GM19238 (cell line): ENCODE measurements at regions not wholly inside any gene's neighbourhood (a gene's known extent, or its start where the extent isn't known, plus 50 kb on each side); places are given as distances from the start of the nearest gene placed in this dataset.
"Not testable (repeated sequence)": the region's sequence is repeated elsewhere in the genome, so short reads cannot be mapped to it uniquely, and the experiment has no call there.

Experiments used
- DNase-seq: peaks from one replicate; pipeline ENCODE4 v3.0.0; 2011; ENCODE audit warnings: low spot score; ENCODE audit not compliant: insufficient read length

DNA sequence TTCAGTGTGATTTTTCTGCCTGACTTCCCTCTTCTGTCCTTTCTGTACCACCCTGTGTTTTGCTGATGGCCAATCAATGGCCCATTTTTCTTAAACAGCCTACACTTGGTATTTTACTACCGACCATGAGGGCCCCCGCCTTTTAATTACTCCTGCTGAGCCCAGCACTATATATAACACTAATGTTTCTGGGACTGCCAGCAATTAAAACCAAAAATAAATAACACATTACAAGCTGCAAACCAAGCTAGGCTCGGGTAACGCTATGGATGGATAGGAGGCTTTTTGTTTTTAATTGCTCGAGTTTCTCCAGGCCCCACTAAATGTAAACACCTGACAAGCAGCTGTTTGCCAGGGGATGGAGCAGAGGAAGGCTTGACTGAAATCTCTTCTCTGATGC, 915.4 kb upstream of the AUTS2 start:
- no peak for DNase-seq

DNA sequence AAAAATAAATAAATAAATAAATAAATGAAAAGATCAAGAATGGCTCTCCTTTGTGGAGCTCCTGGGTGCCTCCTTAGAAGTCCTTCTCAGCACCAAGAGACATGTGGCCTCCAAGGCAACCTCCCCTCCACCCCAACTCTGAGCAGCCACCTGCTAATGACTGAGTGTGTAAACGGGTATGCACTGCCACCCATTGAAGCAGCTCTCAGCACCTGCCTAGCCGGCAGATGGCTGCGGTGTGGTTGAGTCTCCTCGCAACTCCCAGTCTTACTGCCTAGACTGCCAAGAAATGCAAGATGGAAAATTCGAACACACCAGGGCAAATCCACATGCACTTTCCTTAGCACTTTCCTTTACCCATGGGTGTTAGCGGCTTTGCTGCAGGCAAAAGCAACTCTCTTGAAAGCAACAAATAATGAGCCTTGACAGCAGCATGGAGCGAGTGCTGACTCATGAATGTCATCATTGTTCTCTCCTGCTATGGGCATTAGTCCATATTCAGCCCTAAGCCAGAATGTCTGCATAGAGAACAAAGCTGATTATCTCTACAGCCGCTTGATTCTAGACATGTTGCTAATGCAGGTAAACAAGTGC, 913.9 kb upstream of the AUTS2 start:
- no peak for DNase-seq

DNA sequence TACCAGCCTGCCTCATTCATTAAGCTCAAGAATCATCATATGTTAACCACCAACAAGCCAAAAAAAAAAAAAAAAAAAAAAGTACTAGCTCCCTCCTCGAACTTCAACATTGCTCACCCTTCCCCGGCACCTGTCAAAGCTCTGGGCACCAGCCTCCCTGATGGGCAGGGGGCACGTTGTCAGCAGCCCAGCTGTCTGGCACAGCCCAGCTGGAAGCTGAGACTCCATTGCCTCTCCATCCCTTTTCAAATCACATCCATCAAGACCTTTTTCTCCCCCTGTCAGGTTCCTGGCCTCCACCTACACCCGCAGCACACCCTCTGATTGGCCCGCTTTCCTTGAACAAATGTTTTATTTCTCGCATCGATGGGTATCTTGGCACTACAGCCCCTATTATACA, 913.3 kb upstream of the AUTS2 start:
- no peak for DNase-seq

GRCh38 chr7:68688416-68689086, 909.7 kb upstream of the AUTS2 start:
- DNase-seq, result no peak

- no peak for DNase-seq
Observed at GRCh38 chr7:68689087-68689433, 909.2 kb upstream of the AUTS2 start.

GRCh38 chr7:68691261-68692216, 906.7 kb upstream of the AUTS2 start:
- DNase-seq, result no peak

GRCh38 chr7:68692511-68692910, 905.8 kb upstream of the AUTS2 start:
- no peak for DNase-seq

GRCh38 chr7:68694656-68695055, 903.6 kb upstream of the AUTS2 start:
- DNase-seq, result no peak

- DNase-seq, result no peak
Observed at GRCh38 chr7:68697796-68698280, 900.4 kb upstream of the AUTS2 start.

- DNase-seq, result no peak
Observed at GRCh38 chr7:68699090-68699711, 899.1 kb upstream of the AUTS2 start.

DNA sequence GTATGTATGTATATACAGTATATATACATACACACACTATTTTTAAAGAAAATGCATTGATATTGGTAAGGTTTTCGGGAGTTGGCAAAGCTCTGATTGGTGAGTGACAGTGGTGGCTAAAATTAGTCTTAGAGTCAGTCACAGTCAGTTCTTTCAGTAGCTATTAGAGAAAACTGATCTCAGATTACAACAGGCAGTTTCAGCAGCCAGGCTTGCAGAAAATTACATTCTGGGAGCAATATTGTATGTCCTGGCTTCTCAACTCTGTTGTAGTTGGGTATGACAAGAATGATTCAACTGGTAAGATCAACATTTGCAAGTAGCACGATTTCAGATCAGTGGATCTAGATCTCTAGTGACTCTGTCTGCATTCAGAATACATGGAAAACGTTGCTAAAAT, 897.9 kb upstream of the AUTS2 start:
- no peak for DNase-seq

- no peak for DNase-seq
Observed at GRCh38 chr7:68706291-68706690, 892.0 kb upstream of the AUTS2 start.

DNA sequence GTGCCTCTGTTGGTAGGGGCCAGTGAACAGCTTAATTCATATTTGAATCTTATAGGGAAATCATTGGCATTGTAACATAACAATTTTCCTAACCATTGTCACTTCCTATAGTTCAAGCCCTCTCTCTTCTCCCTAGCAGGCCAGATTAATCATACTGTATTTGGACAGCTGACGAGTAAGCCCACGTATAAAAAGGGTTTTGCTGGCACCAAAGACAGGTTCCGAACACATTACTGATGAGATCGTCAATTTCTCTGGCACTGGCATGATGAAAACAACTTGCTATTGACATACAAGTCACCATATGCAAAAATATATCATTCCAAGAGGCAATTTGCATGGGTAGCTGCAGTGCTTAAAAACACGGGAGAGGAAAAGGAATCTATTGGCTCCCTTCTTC, 891.1 kb upstream of the AUTS2 start:
- no peak for DNase-seq

- no peak for DNase-seq
Observed at GRCh38 chr7:68707958-68708357, 890.3 kb upstream of the AUTS2 start.

DNA sequence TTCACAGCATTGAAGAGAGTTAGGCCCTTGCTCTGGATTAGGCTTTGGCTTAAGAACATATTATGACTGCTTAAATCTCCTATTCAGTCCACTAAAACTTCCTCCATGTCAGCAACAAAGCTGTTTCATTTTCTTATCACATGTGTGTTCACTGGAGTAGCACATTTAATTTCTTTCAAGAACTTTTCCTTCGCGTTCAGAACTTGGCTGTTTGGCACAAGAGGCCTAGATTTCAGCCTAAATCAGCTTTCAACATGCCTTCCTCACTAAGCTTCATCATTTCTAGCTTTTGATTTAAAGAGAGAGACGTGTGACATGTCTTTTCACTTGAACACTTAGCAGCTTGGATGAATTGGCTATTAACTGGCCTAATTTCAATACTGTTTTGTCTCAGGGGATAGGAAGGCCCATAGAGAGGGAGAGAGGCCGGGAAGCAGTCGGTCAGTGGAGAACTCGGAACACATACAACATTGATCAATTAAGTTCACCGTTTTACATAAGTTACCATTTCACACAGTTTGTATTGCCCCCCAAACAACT, 885.2 kb upstream of the AUTS2 start:
- no peak for DNase-seq

DNA sequence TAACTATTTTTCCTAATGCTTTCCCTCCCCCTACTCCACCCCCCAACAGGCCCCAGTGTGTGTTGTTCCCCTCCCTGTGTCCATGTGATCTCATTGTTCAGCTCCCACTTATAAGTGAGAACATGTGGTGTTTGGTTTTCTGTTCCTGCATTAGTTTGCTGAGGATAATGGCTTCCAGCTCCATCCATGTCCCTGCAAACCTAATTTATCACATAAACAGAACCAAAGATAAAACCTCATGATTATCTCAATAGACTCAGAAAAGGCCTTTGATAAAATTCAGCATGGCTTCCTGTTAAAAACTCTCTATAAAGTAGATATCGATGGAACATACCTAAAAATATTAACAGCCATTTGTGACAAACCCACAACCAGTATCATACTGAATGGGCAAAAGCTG, 884.1 kb upstream of the AUTS2 start:
- not testable (repeated sequence) for DNase-seq

DNA sequence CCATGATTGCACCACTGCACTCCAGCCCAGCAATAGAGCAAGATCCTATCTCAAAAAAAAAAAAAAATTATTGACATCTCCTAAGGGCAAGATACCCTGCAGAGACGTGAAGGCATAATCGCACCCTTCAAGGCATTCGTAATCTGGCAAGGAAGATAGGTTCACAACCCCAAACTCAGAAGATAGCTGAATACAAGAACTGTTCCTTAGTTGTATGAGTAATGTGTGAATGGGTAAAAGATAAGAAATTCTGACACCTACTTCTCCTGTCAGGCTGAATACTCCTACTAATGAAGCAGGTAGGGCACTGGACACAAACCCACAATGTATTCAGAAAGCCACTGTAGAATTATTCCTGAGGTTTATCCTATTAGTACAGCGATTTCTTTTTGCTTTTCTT, 882.4 kb upstream of the AUTS2 start:
- DNase-seq, result no peak

DNA sequence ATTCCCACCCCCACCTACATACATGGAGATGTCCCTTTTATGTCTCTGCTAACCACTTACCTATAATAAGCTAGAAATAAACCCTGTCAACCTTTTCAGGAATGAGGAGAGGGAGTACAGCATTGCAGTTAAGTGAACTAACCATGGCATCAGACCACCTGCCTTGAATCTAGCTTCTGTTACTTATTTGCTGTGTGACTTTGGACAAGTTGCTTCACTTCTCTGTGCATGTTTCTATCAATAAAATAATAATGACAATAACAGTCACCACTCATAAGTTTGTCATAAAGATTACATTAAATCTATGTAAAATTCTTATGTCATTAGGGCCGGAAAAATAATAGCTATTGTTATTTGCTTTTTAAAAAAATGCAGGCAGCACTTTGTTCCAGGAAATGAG, 881.1 kb upstream of the AUTS2 start:
- no peak for DNase-seq

- DNase-seq, result no peak
Observed at GRCh38 chr7:68718097-68718551, 880.2 kb upstream of the AUTS2 start.

DNA sequence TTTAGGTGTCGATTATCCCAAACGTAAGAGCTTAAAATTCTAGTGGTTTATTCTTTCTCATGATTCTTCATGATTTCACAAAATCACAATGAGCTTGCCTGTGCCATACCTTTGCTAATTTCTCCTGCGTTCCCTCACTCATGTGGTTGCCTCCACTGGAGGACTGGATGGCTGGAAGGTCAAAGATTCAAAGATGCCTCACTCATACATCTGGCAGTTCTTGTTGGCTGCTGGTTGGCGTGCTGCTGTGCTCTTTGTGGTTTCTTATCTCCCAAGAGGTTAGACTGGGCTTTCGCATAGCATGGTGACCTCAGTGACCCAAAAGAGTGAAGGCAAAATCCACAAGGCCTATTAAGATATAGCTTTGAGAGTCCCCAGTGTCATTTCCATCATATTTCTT, 877.6 kb upstream of the AUTS2 start:
- DNase-seq, result no peak

DNA sequence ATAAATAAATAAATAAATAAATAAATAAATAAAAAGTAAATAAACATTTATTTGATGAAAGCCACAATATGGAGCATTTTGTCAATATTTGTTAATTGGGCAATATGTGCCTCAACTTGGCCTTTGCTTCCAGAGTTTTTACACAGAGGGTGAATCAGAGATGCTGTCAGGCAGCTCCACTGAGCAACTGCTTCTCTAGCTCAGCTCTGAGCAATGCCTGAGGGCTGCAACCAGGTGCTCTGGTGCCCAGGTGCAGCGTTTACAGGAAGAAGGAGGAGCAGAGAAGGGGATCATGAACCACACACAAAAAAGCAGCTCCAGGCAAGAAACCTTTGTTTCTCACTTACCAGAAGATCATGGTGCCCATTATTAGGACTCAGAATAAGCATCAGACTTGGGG, 876.2 kb upstream of the AUTS2 start:
- DNase-seq, result no peak

GRCh38 chr7:68724965-68725364, 873.3 kb upstream of the AUTS2 start:
- DNase-seq, result no peak
